ENCODE measurements at regions not wholly inside any gene's neighbourhood (a gene's known extent, or its start where the extent isn't known, plus 50 kb on each side); places are given as distances from the start of the nearest gene placed in this dataset.
"Not testable (repeated sequence)": the region's sequence is repeated elsewhere in the genome, so short reads cannot be mapped to it uniquely, and the experiment has no call there.

GRCh38 chr1:90296327-90296726 lies 301.4 kb downstream of the ZNF326 start:
- no peak for DNase-seq (ENCODE audit: low read depth)

GRCh38 chr1:90295534-90295933 lies 300.6 kb downstream of the ZNF326 start:
- no peak for DNase-seq (ENCODE audit: low read depth)

- DNase-seq (ENCODE audit: low read depth): no peak
These were observed 296.7 kb downstream of the ZNF326 start for GRCh38 chr1:90291431-90292216.

GRCh38 chr1:90282811-90283210 lies 287.9 kb downstream of the ZNF326 start:
- DNase-seq (ENCODE audit: low read depth): no peak

- DNase-seq (ENCODE audit: low read depth): not testable (repeated sequence)
These were observed 287.0 kb downstream of the ZNF326 start for GRCh38 chr1:90281886-90282285.

GRCh38 chr1:90277270-90277669 lies 282.4 kb downstream of the ZNF326 start:
- no peak for DNase-seq (ENCODE audit: low read depth)

- DNase-seq (ENCODE audit: low read depth): peak; percentile 21
These were observed 279.5 kb downstream of the ZNF326 start for GRCh38 chr1:90274376-90274775.

- no peak for DNase-seq (ENCODE audit: low read depth)
These were observed 278.4 kb downstream of the ZNF326 start for GRCh38 chr1:90273241-90273774.

GRCh38 chr1:90262791-90263190 lies 267.9 kb downstream of the ZNF326 start:
- no peak for DNase-seq (ENCODE audit: low read depth)

GRCh38 chr1:90262286-90262685 lies 267.4 kb downstream of the ZNF326 start:
- DNase-seq (ENCODE audit: low read depth): no peak

GRCh38 chr1:90246069-90246468 lies 251.2 kb downstream of the ZNF326 start:
- DNase-seq (ENCODE audit: low read depth): no peak

GRCh38 chr1:90236493-90236892 lies 241.6 kb downstream of the ZNF326 start:
- DNase-seq (ENCODE audit: low read depth): no peak

GRCh38 chr1:90223401-90223800 lies 228.5 kb downstream of the ZNF326 start:
- DNase-seq (ENCODE audit: low read depth): no peak

GRCh38 chr1:90220941-90221693 lies 226.2 kb downstream of the ZNF326 start:
- no peak for DNase-seq (ENCODE audit: low read depth)

- DNase-seq (ENCODE audit: low read depth): no peak
These were observed 225.6 kb downstream of the ZNF326 start for GRCh38 chr1:90220496-90220895.

- DNase-seq (ENCODE audit: low read depth): not testable (repeated sequence)
These were observed 224.4 kb downstream of the ZNF326 start for GRCh38 chr1:90219166-90219871.

- no peak for DNase-seq (ENCODE audit: low read depth)
These were observed 216.0 kb downstream of the ZNF326 start for GRCh38 chr1:90210633-90211491.

- DNase-seq (ENCODE audit: low read depth): no peak
These were observed 214.0 kb downstream of the ZNF326 start for GRCh38 chr1:90208949-90209348.

- no peak for DNase-seq (ENCODE audit: low read depth)
These were observed 211.3 kb downstream of the ZNF326 start for GRCh38 chr1:90206260-90206659.

GRCh38 chr1:90204780-90205179 lies 209.9 kb downstream of the ZNF326 start:
- no peak for DNase-seq (ENCODE audit: low read depth)

GRCh38 chr1:90204023-90204590 lies 209.2 kb downstream of the ZNF326 start:
- DNase-seq (ENCODE audit: low read depth): no peak
